GM23248 (cell line): ENCODE measurements at regions not wholly inside any gene's neighbourhood (a gene's known extent, or its start where the extent isn't known, plus 50 kb on each side); places are given as distances from the start of the nearest gene placed in this dataset.

Experiments used
- DNase-seq: peaks from one replicate; pipeline ENCODE4 v3.0.0-alpha.2; 2015
- H2AFZ ChIP-seq: fragments of 200-600 bp; sonication (generic); 2 replicates; pipeline ENCODE4 v1.6.1; 2016; ENCODE audit warnings: antibody characterized with exemption
- H3F3A ChIP-seq: fragments of 200-600 bp; sonication (generic); 2 replicates; pipeline ENCODE4 v1.6.1; 2016; ENCODE audit warnings: mild to moderate bottlenecking, antibody characterized with exemption, mixed run types; ENCODE audit not compliant: insufficient read depth
- H3K27ac ChIP-seq: fragments of 200-600 bp; sonication (generic); 2 replicates; pipeline ENCODE4 v1.5.1; 2016; ENCODE audit warnings: mild to moderate bottlenecking
- H3K27me3 ChIP-seq: fragments of 200-600 bp; sonication (generic); replicated peaks from 2 replicates; pipeline ENCODE4 v1.6.1; 2016; ENCODE audit warnings: mild to moderate bottlenecking; ENCODE audit not compliant: insufficient read depth
- H3K36me3 ChIP-seq: fragments of 200-600 bp; sonication (generic); 2 replicates; pipeline ENCODE4 v1.6.1; 2016; ENCODE audit warnings: low read depth, mild to moderate bottlenecking
- H3K4me1 ChIP-seq: fragments of 200-600 bp; sonication (generic); 2 replicates; pipeline ENCODE4 v1.6.1; 2016; ENCODE audit warnings: mild to moderate bottlenecking; ENCODE audit not compliant: insufficient read depth
- H3K4me2 ChIP-seq: fragments of 200-600 bp; sonication (generic); one replicate; pipeline ENCODE4 v1.6.1; 2016; ENCODE audit warnings: mild to moderate bottlenecking; ENCODE audit not compliant: unreplicated experiment
- H3K4me3 ChIP-seq: fragments of 200-600 bp; sonication (generic); 2 replicates; pipeline ENCODE4 v1.5.1; 2016; ENCODE audit warnings: mild to moderate bottlenecking
- H3K79me2 ChIP-seq: fragments of 200-600 bp; sonication (generic); 2 replicates; pipeline ENCODE4 v1.6.1; 2016; ENCODE audit warnings: mild to moderate bottlenecking; ENCODE audit not compliant: insufficient read depth
- H3K9ac ChIP-seq: fragments of 200-600 bp; sonication (generic); 2 replicates; pipeline ENCODE4 v1.6.1; 2016; ENCODE audit warnings: mild to moderate bottlenecking
- H3K9me2 ChIP-seq: fragments of 200-600 bp; sonication (generic); 2 replicates; pipeline ENCODE4 v1.6.1; 2016; ENCODE audit warnings: mixed run types, mild to moderate bottlenecking, moderate library complexity; ENCODE audit not compliant: insufficient read depth
- H3K9me3 ChIP-seq: fragments of 200-600 bp; sonication (generic); one replicate; pipeline ENCODE4 v1.6.1; 2017; ENCODE audit warnings: low read depth
- H4K20me1 ChIP-seq: fragments of 200-600 bp; sonication (generic); 2 replicates; pipeline ENCODE4 v1.6.0; 2016; ENCODE audit not compliant: insufficient read depth
- EZH2 ChIP-seq: fragments of 200-600 bp; sonication (generic); IDR thresholded peaks from 2 replicates; pipeline ENCODE4 v1.6.1; 2018; ENCODE audit warnings: antibody characterized with exemption, mild to moderate bottlenecking; ENCODE audit not compliant: insufficient read depth, poor library complexity, severe bottlenecking
- EZH2phosphoT487 ChIP-seq: fragments of 200-600 bp; sonication (generic); IDR thresholded peaks from 2 replicates; pipeline ENCODE4 v1.6.1; 2018; ENCODE audit warnings: antibody characterized with exemption, moderate library complexity, mild to moderate bottlenecking, low read depth; ENCODE audit not compliant: insufficient read depth
- WGBS, 2 experiments: methylation state at CpG; one replicate each; pipeline ENCODE4 v1.1.6; 2015 to 2017; ENCODE audit warnings: low lambda C conversion rate in 2 of 2, low coverage in 1 of 2; ENCODE audit errors: missing lambda C conversion rate in 2 of 2; 5-methylcytosine and 5-hydroxymethylcytosine counted together
- in situ Hi-C: fragments of 300-500 bp; cut with MboI; formaldehyde crosslinking; loops from 2 replicates; pipeline ENCODE4 v1.15.0; 2020

GRCh38 chr6:76553256-76553655 lies 480.8 kb upstream of the IMPG1 start:
- H3K79me2 ChIP-seq = no peaks in the 10 kb centered on the region
- no peaks in the 10 kb centered on the region for H3K4me1 ChIP-seq
- no peaks in the 10 kb centered on the region for H3K9me2 ChIP-seq
- TF ChIP-seq EZH2 (no peak), EZH2phosphoT487 (no peak)
- H3K9me3 ChIP-seq = no peaks in the 10 kb centered on the region
- no peaks in the 10 kb centered on the region for H4K20me1 ChIP-seq
- no peak overlapping the region for H2AFZ ChIP-seq
- no peak overlapping the region for H3K27ac ChIP-seq
- in situ Hi-C loops = no loop called here
- H3F3A ChIP-seq = no peaks in the 10 kb centered on the region
- DNase-seq = no peak
- H3K4me2 ChIP-seq = no peak overlapping the region
- H3K4me3 ChIP-seq = no peak overlapping the region
- H3K36me3 ChIP-seq = no peaks in the 10 kb centered on the region
- H3K9ac ChIP-seq = no peak overlapping the region
- H3K27me3 ChIP-seq = no peaks in the 10 kb centered on the region

- no peak for DNase-seq
- Histone ChIP-seq H2AFZ (no peak overlapping the region), H3K9ac (no peak overlapping the region), H3K36me3 (no peaks in the 10 kb centered on the region), H3K4me3 (no peak overlapping the region), H3K79me2 (no peaks in the 10 kb centered on the region), H3K4me2 (no peak overlapping the region), H4K20me1 (no peaks in the 10 kb centered on the region), H3K4me1 (no peaks in the 10 kb centered on the region), H3K9me2 (no peaks in the 10 kb centered on the region), H3K9me3 (no peaks in the 10 kb centered on the region), H3K27ac (no peak overlapping the region), H3K27me3 (no peaks in the 10 kb centered on the region), H3F3A (no peaks in the 10 kb centered on the region)
- TF ChIP-seq EZH2 = no peak
- no peak for TF ChIP-seq EZH2phosphoT487
- 54 to 59% methylated on average over 4 of the region's 4 CpGs for WGBS, 2 experiments
- in situ Hi-C loops = no loop called here
These were observed 479.8 kb upstream of the IMPG1 start for GRCh38 chr6:76552268-76552667.

GRCh38 chr6:76533661-76534060 lies 461.2 kb upstream of the IMPG1 start:
- no peaks in the 10 kb centered on the region for H3K79me2 ChIP-seq
- H3K9ac ChIP-seq = no peak overlapping the region
- no peaks in the 10 kb centered on the region for H3K4me1 ChIP-seq
- TF ChIP-seq EZH2 = no peak
- no peak for TF ChIP-seq EZH2phosphoT487
- 23 to 30% methylated on average over 4 of the region's 4 CpGs for WGBS, 2 experiments
- H3K9me2 ChIP-seq = no peaks in the 10 kb centered on the region
- H3K4me3 ChIP-seq = no peak overlapping the region
- H3K27ac ChIP-seq = no peak overlapping the region
- H3K36me3 ChIP-seq = no peaks in the 10 kb centered on the region
- no peak overlapping the region for H2AFZ ChIP-seq
- DNase-seq = no peak
- no peak overlapping the region for H3K4me2 ChIP-seq
- no peaks in the 10 kb centered on the region for H3K27me3 ChIP-seq
- in situ Hi-C loops = no loop called here
- no peaks in the 10 kb centered on the region for H3F3A ChIP-seq
- H3K9me3 ChIP-seq = no peaks in the 10 kb centered on the region
- no peaks in the 10 kb centered on the region for H4K20me1 ChIP-seq

GRCh38 chr6:76532647-76533046 lies 460.2 kb upstream of the IMPG1 start:
- H4K20me1 ChIP-seq = no peaks in the 10 kb centered on the region
- H3K79me2 ChIP-seq = no peaks in the 10 kb centered on the region
- TF ChIP-seq EZH2phosphoT487 = no peak
- no peak for TF ChIP-seq EZH2
- no peak overlapping the region for H3K4me3 ChIP-seq
- 7 to 16% methylated on average over 2 of the region's 2 CpGs for WGBS, 2 experiments
- no peak overlapping the region for H3K4me2 ChIP-seq
- H3K4me1 ChIP-seq = no peaks in the 10 kb centered on the region
- no peaks in the 10 kb centered on the region for H3K9me3 ChIP-seq
- no peak for DNase-seq
- no peak overlapping the region for H2AFZ ChIP-seq
- no peaks in the 10 kb centered on the region for H3K9me2 ChIP-seq
- no peak overlapping the region for H3K27ac ChIP-seq
- in situ Hi-C loops = no loop called here
- H3K27me3 ChIP-seq = no peaks in the 10 kb centered on the region
- H3K9ac ChIP-seq = no peak overlapping the region
- H3K36me3 ChIP-seq = no peaks in the 10 kb centered on the region
- H3F3A ChIP-seq = no peaks in the 10 kb centered on the region

GRCh38 chr6:76518443-76518842 lies 446.0 kb upstream of the IMPG1 start:
- H3K36me3 ChIP-seq = no peaks in the 10 kb centered on the region
- no peaks in the 10 kb centered on the region for H4K20me1 ChIP-seq
- no peak overlapping the region for H3K4me2 ChIP-seq
- no peak for DNase-seq
- no peaks in the 10 kb centered on the region for H3F3A ChIP-seq
- H3K9ac ChIP-seq = no peak overlapping the region
- H2AFZ ChIP-seq = no peak overlapping the region
- TF ChIP-seq EZH2 = no peak
- no peak for TF ChIP-seq EZH2phosphoT487
- no peaks in the 10 kb centered on the region for H3K27me3 ChIP-seq
- no peak overlapping the region for H3K27ac ChIP-seq
- in situ Hi-C loops = no loop called here
- no peaks in the 10 kb centered on the region for H3K9me2 ChIP-seq
- no peaks in the 10 kb centered on the region for H3K79me2 ChIP-seq
- no peak overlapping the region for H3K4me3 ChIP-seq
- H3K4me1 ChIP-seq = no peaks in the 10 kb centered on the region
- no peaks in the 10 kb centered on the region for H3K9me3 ChIP-seq
